GM12878 (cell line): ENCODE measurements at regions not wholly inside any gene's neighbourhood (a gene's known extent, or its start where the extent isn't known, plus 50 kb on each side); places are given as distances from the start of the nearest gene placed in this dataset.

Source experiments
- ATAC-seq: fragments of 200-7000 bp; cut with Tn5 transposase; 3 replicates; pipeline ENCODE4 v1.9.1; 2020; ENCODE audit warnings: mild to moderate bottlenecking, moderate library complexity
- BruUV-seq: library from RNA; stranded (reverse); fragments of 400-500 nt; replicated peaks from 2 replicates; lab custom pipeline; 2021; lab: Mats Ljungman, UMichigan
- CTCF ChIA-PET: fragments of 300-600 bp; sonication (Branson Sonifier 250); formaldehyde crosslinking; extraction: SDS; loops from one replicate; lab custom pipeline; 2021; ENCODE audit warnings: inconsistent platforms; lab: Yijun Ruan, JAX
- POLR2A ChIA-PET: fragments of 350-600 bp; formaldehyde crosslinking; extraction: SDS; loops from one replicate; lab custom pipeline; 2021; ENCODE audit warnings: inconsistent platforms; lab: Charles Lee
- RAD21 ChIA-PET: fragments of 300-600 bp; sonication (Branson Sonifier 250); formaldehyde crosslinking; loops from one replicate; lab custom pipeline; 2023; ENCODE audit warnings: antibody characterized with exemption; ENCODE audit not compliant: unreplicated experiment; lab: Charles Lee
- SMC1A ChIA-PET: fragments of 300-600 bp; sonication (Branson Sonifier 250); formaldehyde crosslinking; loops from one replicate; lab custom pipeline; 2023; ENCODE audit not compliant: unreplicated experiment, uncharacterized antibody; lab: Charles Lee
- DNase-seq: peaks from one replicate; pipeline ENCODE4 v3.0.0-alpha.2; 2011; ENCODE audit warnings: low read depth, low spot score
- FAIRE-seq: peaks from 3 replicates; lab custom pipeline; 2011; peaks lifted over from hg19 to GRCh38; lab: Jason Lieb, UNC
- H2AFZ ChIP-seq: 2 replicates; pipeline ENCODE4 v1.6.0; 2011; ENCODE audit warnings: low read depth, low read length, control low read depth; ENCODE audit not compliant: control insufficient read depth
- H3K27ac ChIP-seq: 2 replicates; pipeline ENCODE4 v1.5.1; 2011; ENCODE audit warnings: control low read depth; ENCODE audit not compliant: control insufficient read depth, insufficient read depth
- H3K27me3 ChIP-seq, 2 experiments: replicated peaks in 1 of 2; 2 replicates each; pipeline versions ENCODE4 v1.6.0 to v1.6.1; 2011; ENCODE audit warnings: low read length in 1 of 2; ENCODE audit not compliant: control insufficient read depth in 2 of 2, insufficient read depth in 2 of 2
- H3K36me3 ChIP-seq, 2 experiments: 2 replicates each; pipeline ENCODE4 v1.5.1; 2011; ENCODE audit warnings: low read length in 1 of 2; ENCODE audit not compliant: control insufficient read depth in 2 of 2, insufficient read depth in 2 of 2
- H3K4me1 ChIP-seq: 2 replicates; pipeline ENCODE4 v1.6.1; 2011; ENCODE audit warnings: mild to moderate bottlenecking, low read length, moderate library complexity, mixed read lengths; ENCODE audit not compliant: control insufficient read depth, insufficient read depth
- H3K4me2 ChIP-seq: 2 replicates; pipeline ENCODE4 v1.6.0; 2011; ENCODE audit warnings: control low read depth; ENCODE audit not compliant: control insufficient read depth, insufficient read depth
- H3K4me3 ChIP-seq: fragments of 200-600 bp; sonication (generic); 2 replicates; pipeline ENCODE4 v1.5.1; 2016
- H3K79me2 ChIP-seq: 2 replicates; pipeline ENCODE4 v1.6.0; 2011; ENCODE audit warnings: low read length; ENCODE audit not compliant: control insufficient read depth, insufficient read depth
- H3K9ac ChIP-seq: 2 replicates; pipeline ENCODE4 v1.8.0; 2011; ENCODE audit warnings: low read length, control low read depth, mixed read lengths; ENCODE audit not compliant: control insufficient read depth, insufficient read depth
- H3K9me3 ChIP-seq: replicated peaks from 3 replicates; pipeline ENCODE4 v1.5.1; 2011; ENCODE audit warnings: mild to moderate bottlenecking, low read length; ENCODE audit not compliant: control insufficient read depth, insufficient read depth
- H4K20me1 ChIP-seq: 2 replicates; pipeline ENCODE4 v1.6.0; 2011; ENCODE audit not compliant: control insufficient read depth, insufficient read depth
- ASH2L ChIP-seq: fragments of 300-600, 200-600 bp; sonication (generic); IDR thresholded peaks from 2 replicates; pipeline ENCODE4 v1.6.1; 2017; ENCODE audit warnings: low read depth, mild to moderate bottlenecking, borderline replicate concordance
- ATF2 ChIP-seq: IDR thresholded peaks from 2 replicates; pipeline ENCODE4 v1.6.1; 2012; ENCODE audit warnings: low read length, inconsistent platforms
- BCLAF1 ChIP-seq: fragments of 450-650 bp; IDR thresholded peaks from 2 replicates; pipeline ENCODE4 v1.6.1; 2017; ENCODE audit warnings: antibody characterized with exemption, mild to moderate bottlenecking, moderate library complexity
- CBX5 ChIP-seq: sonication (generic); IDR thresholded peaks from 2 replicates; pipeline ENCODE4 v1.6.1; 2016; ENCODE audit warnings: low read depth, moderate library complexity, mild to moderate bottlenecking, inconsistent platforms
- GATAD2B ChIP-seq: fragments of 450-650 bp; conservative IDR thresholded peaks from 2 replicates; pipeline ENCODE4 v1.6.1; 2017; ENCODE audit warnings: low read depth, mild to moderate bottlenecking, moderate library complexity
- IRF3 ChIP-seq: fragments of 450-650 bp; IDR thresholded peaks from 2 replicates; pipeline ENCODE4 v1.6.1; 2014; ENCODE audit warnings: mild to moderate bottlenecking
- KDM1A ChIP-seq: fragments of 200-600 bp; sonication (generic); IDR thresholded peaks from 2 replicates; pipeline ENCODE4 v1.6.1; 2016; ENCODE audit warnings: borderline replicate concordance
- MEF2B ChIP-seq: fragments of 450-650 bp; IDR thresholded peaks from 2 replicates; pipeline ENCODE4 v1.6.1; 2018; ENCODE audit warnings: mild to moderate bottlenecking, moderate library complexity; ENCODE audit not compliant: partially characterized antibody, poor library complexity, severe bottlenecking
- MYB ChIP-seq: fragments of 150-350 bp; IDR thresholded peaks from 2 replicates; pipeline ENCODE4 v1.6.1; 2014; ENCODE audit warnings: mild to moderate bottlenecking, low read depth, low read length, borderline replicate concordance
- MYC ChIP-seq: IDR thresholded peaks from 2 replicates; pipeline ENCODE4 v1.6.1; 2011; ENCODE audit warnings: mild to moderate bottlenecking, low read length, moderate library complexity, inconsistent platforms; ENCODE audit not compliant: insufficient read depth, insufficient replicate concordance, insufficient read length, severe bottlenecking
- POLR2AphosphoS5 ChIP-seq: IDR thresholded peaks from 2 replicates; pipeline ENCODE4 v1.6.1; 2011; ENCODE audit warnings: mild to moderate bottlenecking, low read length, inconsistent platforms
- SREBF1 ChIP-seq: IDR thresholded peaks from 2 replicates; pipeline ENCODE4 v1.6.1; 2012; ENCODE audit warnings: mild to moderate bottlenecking, low read length
- SUPT20H ChIP-seq: IDR thresholded peaks from 2 replicates; pipeline ENCODE4 v1.6.1; 2011; ENCODE audit warnings: low read depth, mild to moderate bottlenecking, low read length, moderate library complexity, borderline replicate concordance; ENCODE audit not compliant: control insufficient read depth
- YY1 ChIP-seq: IDR thresholded peaks from 2 replicates; pipeline ENCODE4 v1.6.1; 2011; ENCODE audit warnings: low read depth, mild to moderate bottlenecking, low read length
- ZNF274 ChIP-seq: IDR thresholded peaks from one replicate; pipeline ENCODE4 v1.8.0; 2011; ENCODE audit not compliant: insufficient read length, insufficient read depth
- WGBS: methylation state at CpG from one replicate; pipeline ENCODE4 v1.1.6; 2016; ENCODE audit warnings: low lambda C conversion rate; ENCODE audit not compliant: insufficient replicate concordance, insufficient coverage; ENCODE audit errors: missing lambda C conversion rate; 5-methylcytosine and 5-hydroxymethylcytosine counted together
- in situ Hi-C: fragments of 300-500 bp; cut with MboI; formaldehyde crosslinking; loops from 9 replicates; pipeline ENCODE4 v1.14.3; 2018; ENCODE audit warnings: mixed read lengths
- intact Hi-C: fragments of 100-400 bp; cut with micrococcal nuclease; formaldehyde crosslinking; loops from one replicate; pipeline ENCODE4 v1.14.2; 2022; ENCODE audit not compliant: unreplicated experiment

GRCh38 chr22:48579043-48579927, 1248.4 kb downstream of the BRD1 start (continued):
- TF ChIP-seq SREBF1 (no peak), ZNF274 (no peak), ASH2L (no peak), IRF3 (no peak), POLR2AphosphoS5 (no peak), GATAD2B (no peak), MEF2B (no peak), MYC (no peak)
- TF ChIP-seq, all 136 proteins: peak for 0

- 45% methylated on average over 24 of the region's 24 CpGs for WGBS
- intact Hi-C loops, result no loop called here
- H3K36me3 ChIP-seq, result no peaks in the 10 kb centered on the region
- TF ChIP-seq YY1 (no peak), CBX5 (no peak), SREBF1 (no peak), SUPT20H (no peak), ATF2 (no peak), KDM1A (no peak), BCLAF1 (no peak), MYB (no peak)
These were observed 1249.3 kb downstream of the BRD1 start for GRCh38 chr22:48578138-48579042.

More at GRCh38 chr22:48578138-48579042, 1249.3 kb downstream of the BRD1 start:
- H3K27ac ChIP-seq, result no peak overlapping the region
- no peaks in the 10 kb centered on the region; the same call in 2 of the 3 replicates for H3K9me3 ChIP-seq
- H3K9ac ChIP-seq, result no peak overlapping the region
- no peaks in the 10 kb centered on the region for H3K4me1 ChIP-seq
- H3K4me3 ChIP-seq, result no peak overlapping the region
- H3K27me3 ChIP-seq, result no peaks in the 10 kb centered on the region
- RAD21 ChIA-PET, result no interaction called here
- in situ Hi-C loops, result loop anchor here (5.0 kb wide), 1 partner anchor 49 kb away; no protein-coding TSS in a partner anchor
- no peak for DNase-seq
- FAIRE-seq, result no peak
- no peak overlapping the region for H2AFZ ChIP-seq
- BruUV-seq, result no TSS peak
- CTCF ChIA-PET, result no interaction called here
- H4K20me1 ChIP-seq, result no peaks in the 10 kb centered on the region
- SMC1A ChIA-PET, result no interaction called here
- H3K4me2 ChIP-seq, result no peak overlapping the region
- POLR2A ChIA-PET, result no interaction called here
- no peak for ATAC-seq
- H3K79me2 ChIP-seq, result no peaks in the 10 kb centered on the region
